ENCODE measurements at regions not wholly inside any gene's neighbourhood (a gene's known extent, or its start where the extent isn't known, plus 50 kb on each side); places are given as distances from the start of the nearest gene placed in this dataset.

DNA sequence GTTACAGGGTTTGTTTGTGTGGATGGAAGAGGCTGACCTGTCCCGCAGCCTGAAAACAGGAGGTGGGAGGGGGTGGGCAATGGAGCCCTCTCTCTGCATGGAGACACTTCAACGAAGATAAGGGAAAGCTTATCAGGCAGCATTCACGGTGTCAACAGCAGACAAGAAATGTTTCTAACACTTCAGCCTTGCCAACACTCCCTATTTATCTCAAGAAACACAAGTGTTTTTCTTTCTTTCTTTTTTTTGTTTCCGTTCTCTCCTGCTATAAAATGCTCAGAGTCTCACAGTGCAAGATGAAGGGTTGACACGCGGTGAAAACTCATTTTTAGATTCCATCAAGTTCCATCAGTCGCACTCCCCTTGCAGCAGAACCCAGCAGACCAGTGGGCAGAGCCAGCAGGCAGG, 594.4 kb downstream of the MATN1 start (continued):
- TF ChIP-seq ZNF672 (CRISPR knock-in tag; IDR thresholded peaks at IDR 0.05) = no peak

- no TSS peak for BruUV-seq (replicated peaks)
Measured at GRCh38 chr1:30126848-30127247, 596.5 kb downstream of the MATN1 start.

More at GRCh38 chr1:30126848-30127247, 596.5 kb downstream of the MATN1 start:
- POLR2A ChIA-PET = no interaction called here
- H4K20me1 ChIP-seq (ENCODE audit: insufficient read depth, low read length) = no peaks in the 10 kb centered on the region
- no peaks in the 10 kb centered on the region for H3K4me1 ChIP-seq (ENCODE audit: insufficient read depth, low read length)
- no peak overlapping the region for H3K27ac ChIP-seq (ENCODE audit: extremely low read length, insufficient read depth, low read length)
- no peak overlapping the region for H3K4me2 ChIP-seq (ENCODE audit: low read depth, low read length)
- no peak overlapping the region for H2AFZ ChIP-seq (ENCODE audit: low read length)
- intact Hi-C loops (cut with micrococcal nuclease; ENCODE audit: unreplicated experiment) (no loop called here), in situ Hi-C loops (cut with HindIII; ENCODE audit: extremely low pct_ligation_motif_present, low pct_unique_long_range_greater_than_20kb) (no loop called here)
- no peaks in the 10 kb centered on the region for H3K36me3 ChIP-seq (replicated peaks in 1 of 2; ENCODE audit: control insufficient read depth in 1 of 2, insufficient read depth in 2 of 2, low read length in 2 of 2)
- 0% methylated on average over 2 of the region's 2 CpGs for WGBS (ENCODE audit: low lambda C conversion rate)
- H3K9ac ChIP-seq (ENCODE audit: insufficient read depth, low read depth, low read length) = no peak overlapping the region
- no peak for DNase-seq (ENCODE audit: low spot score)
- CTCF ChIA-PET (ENCODE audit: low intra/inter-chr PET ratio, low total read pairs) = no interaction called here
- no peaks in the 10 kb centered on the region for H3K79me2 ChIP-seq (ENCODE audit: insufficient read depth, low read length)
- no peaks in the 10 kb centered on the region for H3K9me3 ChIP-seq (ENCODE audit: low read length)
- FAIRE-seq = no peak
- peaks cover 0 to 3% of the 10 kb centered on the region in 2 experiments; a peak in 2 of 5 replicates for H3K27me3 ChIP-seq (ENCODE audit: control insufficient read depth in 1 of 2, insufficient read depth in 2 of 2, low read length in 2 of 2)
- H3K4me3 ChIP-seq (replicated peaks in 1 of 3; ENCODE audit: insufficient read depth in 1 of 3, low read depth in 2 of 3, low read length in 3 of 3) = no peak overlapping the region
- ATAC-seq = no peak
- TF ChIP-seq NCOA1 (CRISPR knock-in tag; IDR thresholded peaks at IDR 0.05) (no peak), ZFP91 (CRISPR knock-in tag; IDR thresholded peaks at IDR 0.05; ENCODE audit: borderline replicate concordance) (no peak), ZBTB8A (CRISPR knock-in tag; IDR thresholded peaks at IDR 0.05; ENCODE audit: borderline replicate concordance, low read depth) (no peak), ZKSCAN8 (CRISPR knock-in tag; IDR thresholded peaks at IDR 0.05; ENCODE audit: borderline replicate concordance) (no peak), ZNF3 (CRISPR knock-in tag; IDR thresholded peaks at IDR 0.05) (no peak), FUBP1 (CRISPR knock-in tag; IDR thresholded peaks at IDR 0.05; ENCODE audit: borderline replicate concordance) (no peak), ZNF687 (CRISPR knock-in tag; IDR thresholded peaks at IDR 0.05) (no peak), FOXO4 (CRISPR knock-in tag; conservative IDR thresholded peaks at IDR 0.05) (no peak), DRAP1 (CRISPR knock-in tag; IDR thresholded peaks at IDR 0.05) (no peak), KLF11 (CRISPR knock-in tag; IDR thresholded peaks at IDR 0.05) (no peak), RFX3 (CRISPR knock-in tag; IDR thresholded peaks at IDR 0.05) (no peak), MED8 (CRISPR knock-in tag; IDR thresholded peaks at IDR 0.05; ENCODE audit: insufficient replicate concordance) (no peak), POLR2G (IDR thresholded peaks at IDR 0.05; ENCODE audit: low read depth, low read length) (no peak), YEATS4 (CRISPR knock-in tag; IDR thresholded peaks at IDR 0.05; ENCODE audit: borderline replicate concordance) (no peak)
